MCF 10A (cell line): ENCODE measurements at regions not wholly inside any gene's neighbourhood (a gene's known extent, or its start where the extent isn't known, plus 50 kb on each side); places are given as distances from the start of the nearest gene placed in this dataset.

Source experiments
- BruUV-seq: library from RNA; stranded (reverse); fragments of 400-500 nt; replicated peaks from 2 replicates; lab custom pipeline; 2021; lab: Mats Ljungman, UMichigan
- CTCF ChIA-PET: fragments of 300-600 bp; sonication (Branson Sonifier 250); formaldehyde crosslinking; extraction: SDS; loops from one replicate; lab custom pipeline; 2021; ENCODE audit warnings: antibody characterized with exemption, inconsistent platforms; lab: Yijun Ruan, JAX
- POLR2A ChIA-PET: fragments of 300-600, 350-650 bp; sonication (Branson Sonifier 250); formaldehyde crosslinking; extraction: SDS; loops from one replicate; lab custom pipeline; 2020; ENCODE audit warnings: antibody characterized with exemption, inconsistent platforms; lab: Yijun Ruan, JAX
- DNase-seq: peaks from one replicate; pipeline ENCODE4 v3.0.0-alpha.2; 2018; ENCODE audit not compliant: unreplicated experiment
- H3K27ac Mint-ChIP-seq: one replicate; pipeline ENCODE4 v1.8.0; 2022; ENCODE audit warnings: mild to moderate bottlenecking, low read depth, mixed read lengths; ENCODE audit not compliant: unreplicated experiment
- H3K27me3 Mint-ChIP-seq: one replicate; pipeline ENCODE4 v1.8.0; 2022; ENCODE audit warnings: mixed read lengths; ENCODE audit not compliant: insufficient read depth, unreplicated experiment
- H3K36me3 Mint-ChIP-seq: one replicate; pipeline ENCODE4 v1.8.0; 2022; ENCODE audit warnings: mild to moderate bottlenecking, moderate library complexity, mixed read lengths; ENCODE audit not compliant: insufficient read depth, unreplicated experiment
- H3K4me1 Mint-ChIP-seq: one replicate; pipeline ENCODE4 v1.8.0; 2022; ENCODE audit warnings: mixed read lengths; ENCODE audit not compliant: insufficient read depth, unreplicated experiment
- H3K4me3 Mint-ChIP-seq: one replicate; pipeline ENCODE4 v1.8.0; 2022; ENCODE audit warnings: mild to moderate bottlenecking, moderate library complexity, mixed read lengths; ENCODE audit not compliant: unreplicated experiment
- H3K9me3 Mint-ChIP-seq: one replicate; pipeline ENCODE4 v1.8.0; 2022; ENCODE audit warnings: mixed read lengths; ENCODE audit not compliant: unreplicated experiment
- intact Hi-C: fragments of 100-400 bp; cut with micrococcal nuclease; formaldehyde crosslinking; loops from 2 replicates; pipeline ENCODE4 v1.14.1; 2022
- TF ChIP-seq, protein P1 (sequence below): fragments of 200-600 bp; IDR thresholded peaks from one replicate; pipeline ENCODE4 v1.8.0; 2022; ENCODE audit warnings: antibody characterized with exemption, mild to moderate bottlenecking; ENCODE audit not compliant: unreplicated experiment

DNA sequence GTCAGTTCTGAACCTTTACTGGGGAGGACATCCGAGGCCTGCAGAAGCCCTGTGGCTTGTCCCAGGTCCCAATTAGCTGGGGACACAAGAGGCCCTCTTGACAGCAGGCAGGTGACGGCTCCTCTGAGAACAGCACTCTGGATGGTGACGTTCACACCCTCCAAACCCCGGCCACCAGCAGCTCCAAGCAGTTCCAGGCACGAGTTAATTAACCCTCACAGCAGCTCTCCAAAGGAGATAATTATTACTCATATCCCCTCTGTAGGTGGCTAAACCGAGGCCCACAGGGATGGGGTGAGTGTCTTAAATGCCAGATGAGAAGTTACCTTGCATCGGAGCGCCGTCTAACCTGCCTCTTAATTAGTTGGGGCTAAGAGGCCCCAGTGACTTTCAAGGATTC lies 168.9 kb upstream of the CIBAR2 start:
- peaks cover 3% of the 10 kb centered on the region for H3K4me1 Mint-ChIP-seq
- no peak for DNase-seq
- H3K9me3 Mint-ChIP-seq, result no peaks in the 10 kb centered on the region
- TF ChIP-seq, protein P1, sequence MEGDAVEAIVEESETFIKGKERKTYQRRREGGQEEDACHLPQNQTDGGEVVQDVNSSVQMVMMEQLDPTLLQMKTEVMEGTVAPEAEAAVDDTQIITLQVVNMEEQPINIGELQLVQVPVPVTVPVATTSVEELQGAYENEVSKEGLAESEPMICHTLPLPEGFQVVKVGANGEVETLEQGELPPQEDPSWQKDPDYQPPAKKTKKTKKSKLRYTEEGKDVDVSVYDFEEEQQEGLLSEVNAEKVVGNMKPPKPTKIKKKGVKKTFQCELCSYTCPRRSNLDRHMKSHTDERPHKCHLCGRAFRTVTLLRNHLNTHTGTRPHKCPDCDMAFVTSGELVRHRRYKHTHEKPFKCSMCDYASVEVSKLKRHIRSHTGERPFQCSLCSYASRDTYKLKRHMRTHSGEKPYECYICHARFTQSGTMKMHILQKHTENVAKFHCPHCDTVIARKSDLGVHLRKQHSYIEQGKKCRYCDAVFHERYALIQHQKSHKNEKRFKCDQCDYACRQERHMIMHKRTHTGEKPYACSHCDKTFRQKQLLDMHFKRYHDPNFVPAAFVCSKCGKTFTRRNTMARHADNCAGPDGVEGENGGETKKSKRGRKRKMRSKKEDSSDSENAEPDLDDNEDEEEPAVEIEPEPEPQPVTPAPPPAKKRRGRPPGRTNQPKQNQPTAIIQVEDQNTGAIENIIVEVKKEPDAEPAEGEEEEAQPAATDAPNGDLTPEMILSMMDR, result no peak
- no peaks in the 10 kb centered on the region for H3K27me3 Mint-ChIP-seq
- ChIA-PET POLR2A (interaction anchor here (0.7 kb wide), 1 partner anchor 12 kb away, joined by 3 read pairs; no protein-coding TSS in a partner anchor), CTCF (interaction anchor here (0.5 to 2.0 kb wide), 4 partner anchors 89 to 362 kb away, joined by 3 to 8 read pairs (median 4); no protein-coding TSS in a partner anchor)
- H3K36me3 Mint-ChIP-seq, result no peaks in the 10 kb centered on the region
- intact Hi-C loops, result no loop called here
- H3K27ac Mint-ChIP-seq, result no peak overlapping the region
- no TSS peak for BruUV-seq
- H3K4me3 Mint-ChIP-seq, result no peak overlapping the region

DNA sequence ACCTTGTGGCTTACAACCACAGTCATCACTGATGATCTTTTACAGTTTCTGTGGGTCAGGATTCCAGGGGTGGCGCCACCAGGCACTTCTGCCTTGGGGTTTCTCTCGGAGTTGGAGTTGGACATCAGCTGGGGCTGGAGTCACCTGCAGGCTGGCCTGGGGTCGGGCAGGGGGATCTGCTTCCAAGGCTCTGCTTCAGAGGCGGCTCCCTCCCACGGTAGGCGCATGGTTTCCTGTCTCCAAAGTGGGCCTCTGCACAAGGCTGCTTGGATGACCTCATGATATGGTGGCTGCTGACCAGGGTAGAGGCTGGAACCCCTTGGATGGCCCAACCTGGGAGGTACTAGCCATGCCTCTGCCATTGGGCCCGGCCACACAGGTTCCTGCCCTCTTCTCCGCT lies 170.6 kb upstream of the CIBAR2 start:
- Mint-ChIP-seq H3K9me3 (no peaks in the 10 kb centered on the region), H3K27me3 (no peaks in the 10 kb centered on the region), H3K36me3 (no peaks in the 10 kb centered on the region), H3K4me1 (peaks cover 19% of the 10 kb centered on the region), H3K4me3 (no peak overlapping the region), H3K27ac (no peak overlapping the region)
- intact Hi-C loops, result no loop called here
- ChIA-PET CTCF (interaction anchor here (0.6 to 1.1 kb wide), 3 partner anchors 139 to 275 kb away, joined by 3 to 5 read pairs (median 4); no protein-coding TSS in a partner anchor), POLR2A (interaction anchor here (0.7 kb wide), 1 partner anchor 20 kb away, joined by 3 read pairs; no protein-coding TSS in a partner anchor)
- no peak for DNase-seq
- TF ChIP-seq, protein P1, result no peak
- BruUV-seq, result no TSS peak

DNA sequence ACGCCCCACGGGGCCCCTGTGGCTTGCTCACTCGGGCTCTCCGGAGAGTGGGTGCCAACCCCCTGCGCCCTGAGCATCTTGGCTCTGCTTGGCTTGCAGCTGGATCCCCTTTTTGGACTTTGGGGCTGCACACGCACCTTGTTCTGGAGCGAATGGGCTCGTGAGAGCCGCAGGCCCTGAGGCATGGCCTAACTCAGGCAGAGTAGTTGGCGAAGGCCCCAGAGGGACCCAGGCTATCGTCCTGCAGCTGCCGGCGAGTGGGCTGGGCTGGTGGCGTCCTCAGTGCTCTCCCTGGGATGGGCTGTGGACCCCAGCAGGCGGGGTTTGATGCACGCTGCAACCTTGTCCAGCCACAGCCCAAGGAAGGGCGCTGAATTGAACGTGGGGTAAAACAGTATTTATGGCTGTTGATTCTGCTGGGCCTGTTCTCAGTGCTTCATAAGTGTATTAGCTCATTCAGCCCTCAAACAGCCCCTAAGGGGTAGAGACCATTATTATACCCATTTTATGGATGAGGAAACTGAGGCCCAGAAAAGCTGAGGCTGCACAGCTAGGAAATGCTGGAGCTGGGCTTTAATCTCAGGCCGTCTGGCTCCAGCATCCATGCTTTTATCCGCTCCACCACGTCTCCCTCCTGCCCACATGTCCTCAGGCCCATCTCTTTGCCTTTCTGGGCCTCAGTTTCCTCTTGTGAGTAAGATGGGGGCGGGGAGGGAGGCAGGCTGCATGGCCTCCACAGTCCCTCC lies 171.2 kb upstream of the CIBAR2 start:
- no peaks in the 10 kb centered on the region for H3K9me3 Mint-ChIP-seq
- no peak for DNase-seq
- peaks cover 19% of the 10 kb centered on the region for H3K4me1 Mint-ChIP-seq
- BruUV-seq, result no TSS peak
- POLR2A ChIA-PET, result no interaction called here
- CTCF ChIA-PET, result interaction anchor here (0.7 to 2.1 kb wide), 3 partner anchors 8 to 199 kb away, joined by 3 to 9 read pairs (median 5); no protein-coding TSS in a partner anchor
- TF ChIP-seq, protein P1, result no peak
- no peak overlapping the region for H3K4me3 Mint-ChIP-seq
- H3K36me3 Mint-ChIP-seq, result no peaks in the 10 kb centered on the region
- no peak overlapping the region for H3K27ac Mint-ChIP-seq
- H3K27me3 Mint-ChIP-seq, result no peaks in the 10 kb centered on the region
- intact Hi-C loops, result no loop called here

DNA sequence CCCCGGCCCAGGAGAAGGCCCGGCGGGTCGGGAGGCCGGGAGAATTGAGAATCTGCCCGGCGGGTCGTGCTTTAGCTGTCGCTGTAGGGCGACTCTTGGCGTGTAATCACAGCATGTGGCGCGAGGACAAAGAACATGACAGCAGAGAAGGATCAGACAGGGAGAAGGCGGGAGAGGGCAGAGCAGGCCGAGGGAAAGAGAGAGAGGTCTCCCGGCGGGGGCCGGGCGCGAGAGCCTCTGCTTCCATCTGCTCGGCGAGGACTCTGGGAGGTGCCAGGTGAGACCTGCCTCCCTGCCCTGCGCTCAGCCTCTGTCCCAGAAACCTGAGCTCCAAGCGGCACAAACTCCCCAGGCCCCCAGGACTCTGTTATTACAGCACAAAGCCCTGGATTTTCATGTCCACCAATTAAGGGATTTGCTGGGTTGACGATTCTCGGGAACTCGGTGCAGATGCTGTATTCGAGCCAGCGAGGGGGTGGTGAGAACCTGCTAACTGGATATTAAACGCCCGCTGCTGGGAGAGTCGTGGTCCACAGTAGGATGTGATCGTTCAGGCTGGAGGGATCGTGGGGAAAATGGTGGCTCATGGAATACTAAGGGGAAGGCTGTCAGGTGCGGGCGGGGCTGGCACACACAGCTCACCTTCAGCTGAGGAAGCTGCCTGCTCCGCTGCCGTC lies 172.0 kb upstream of the CIBAR2 start:
- intact Hi-C loops, result no loop called here
- Mint-ChIP-seq H3K36me3 (no peaks in the 10 kb centered on the region), H3K4me3 (no peak overlapping the region), H3K27me3 (no peaks in the 10 kb centered on the region), H3K4me1 (peaks cover 19% of the 10 kb centered on the region), H3K9me3 (no peaks in the 10 kb centered on the region), H3K27ac (no peak overlapping the region)
- ChIA-PET POLR2A (interaction anchor here (0.7 kb wide), 2 partner anchors 12 to 284 kb away, joined by 3 read pairs; no protein-coding TSS in a partner anchor), CTCF (interaction anchor here (2.1 kb wide), 1 partner anchor 9 kb away, joined by 9 read pairs; no protein-coding TSS in a partner anchor)
- BruUV-seq, result no TSS peak
- TF ChIP-seq, protein P1, result no peak
- no peak for DNase-seq
